ENCODE measurements at regions not wholly inside any gene's neighbourhood (a gene's known extent, or its start where the extent isn't known, plus 50 kb on each side); places are given as distances from the start of the nearest gene placed in this dataset.
"Not testable (repeated sequence)": the region's sequence is repeated elsewhere in the genome, so short reads cannot be mapped to it uniquely, and the experiment has no call there.

DNA sequence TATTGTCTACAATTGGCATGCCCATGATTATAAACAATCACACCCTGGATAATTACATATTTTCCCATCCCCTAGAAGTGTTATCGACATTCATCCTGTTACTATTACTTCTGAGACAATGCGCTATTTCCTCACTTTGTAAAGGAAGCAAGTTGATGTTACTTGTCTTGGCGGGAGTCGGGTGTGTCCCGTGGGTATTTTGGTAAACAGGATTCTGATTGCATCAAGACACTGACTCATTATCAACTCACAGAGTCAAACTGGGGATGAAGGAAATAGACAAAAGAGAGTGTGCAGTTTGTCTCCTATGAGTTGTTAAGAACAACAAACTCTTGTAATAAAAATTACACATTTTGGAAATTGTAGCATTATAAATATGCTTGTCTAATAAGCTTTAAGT, 142.7 kb downstream of the GALR1 start:
- DNase-seq, result no peak
- TF ChIP-seq POLR2A (IDR thresholded peaks at IDR 0.05; ENCODE audit: low read length) (no peak), GATA1 (IDR thresholded peaks at IDR 0.05; ENCODE audit: low read depth, low read length) (no peak)

DNA sequence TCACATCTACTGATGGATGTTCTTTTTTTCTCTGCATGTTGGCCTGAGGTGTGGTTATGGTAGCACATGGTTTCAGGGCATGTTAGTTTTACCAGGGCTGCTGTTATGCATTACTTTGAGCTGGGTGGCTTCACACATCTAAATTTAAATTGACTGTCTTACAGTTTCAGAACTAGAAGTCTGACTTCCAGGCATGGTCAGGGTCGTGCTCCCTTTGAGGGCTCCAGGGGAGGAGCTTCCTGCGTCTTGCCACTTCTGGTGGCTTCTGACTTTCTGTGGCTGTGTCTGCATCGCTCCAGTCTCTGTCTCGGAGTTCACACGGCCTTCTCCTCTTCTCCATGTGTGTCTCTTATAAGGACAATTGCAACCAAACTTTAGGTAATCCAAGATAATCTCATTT, 143.9 kb downstream of the GALR1 start:
- no peak for DNase-seq
- TF ChIP-seq GATA1 (IDR thresholded peaks at IDR 0.05; ENCODE audit: low read depth, low read length), result no peak
- TF ChIP-seq POLR2A (IDR thresholded peaks at IDR 0.05; ENCODE audit: low read length), result no peak

DNA sequence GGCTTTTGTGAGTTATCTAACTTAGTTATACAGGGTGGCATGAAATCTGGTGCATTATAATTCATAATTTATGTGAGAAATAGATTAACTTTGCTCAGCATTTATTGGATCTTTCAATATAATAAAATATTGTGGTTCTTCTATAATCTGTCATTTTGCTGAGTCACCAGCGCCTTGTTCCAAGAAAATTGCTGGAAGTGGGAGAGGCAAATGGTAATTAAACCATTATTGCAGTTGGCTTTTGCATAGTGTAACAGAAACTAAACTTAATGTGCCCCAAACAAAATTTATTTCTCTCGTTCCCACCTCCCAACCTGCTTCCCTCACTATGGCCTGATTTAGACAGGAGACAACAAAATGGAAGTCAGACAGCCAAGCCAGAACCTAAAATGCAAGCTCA, 146.3 kb downstream of the GALR1 start:
- no peak for DNase-seq
- TF ChIP-seq GATA1 (IDR thresholded peaks at IDR 0.05; ENCODE audit: low read depth, low read length) (no peak), POLR2A (IDR thresholded peaks at IDR 0.05; ENCODE audit: low read length) (no peak)

DNA sequence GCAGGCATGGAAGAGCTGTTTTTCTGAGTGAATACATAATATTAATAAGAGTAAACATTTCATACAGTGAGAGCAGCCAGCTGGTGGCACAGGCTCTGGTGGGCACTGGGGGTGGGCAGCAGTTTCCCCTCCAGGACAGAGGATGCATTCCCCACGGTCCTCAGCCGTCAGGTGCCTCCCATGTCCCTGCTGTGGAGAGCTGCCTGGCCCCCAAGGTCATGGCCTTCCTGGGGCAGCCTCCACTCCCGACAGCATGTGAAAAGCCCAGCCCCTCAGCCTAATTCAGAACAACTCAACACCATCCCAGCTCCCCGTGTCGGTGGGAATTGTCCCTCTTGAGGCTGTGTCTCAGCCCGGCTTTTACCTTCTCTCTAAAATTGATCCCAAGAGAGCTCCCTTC, 147.4 kb downstream of the GALR1 start:
- TF ChIP-seq POLR2A (IDR thresholded peaks at IDR 0.05; ENCODE audit: low read length) (no peak), GATA1 (IDR thresholded peaks at IDR 0.05; ENCODE audit: low read depth, low read length) (no peak)
- no peak for DNase-seq

DNA sequence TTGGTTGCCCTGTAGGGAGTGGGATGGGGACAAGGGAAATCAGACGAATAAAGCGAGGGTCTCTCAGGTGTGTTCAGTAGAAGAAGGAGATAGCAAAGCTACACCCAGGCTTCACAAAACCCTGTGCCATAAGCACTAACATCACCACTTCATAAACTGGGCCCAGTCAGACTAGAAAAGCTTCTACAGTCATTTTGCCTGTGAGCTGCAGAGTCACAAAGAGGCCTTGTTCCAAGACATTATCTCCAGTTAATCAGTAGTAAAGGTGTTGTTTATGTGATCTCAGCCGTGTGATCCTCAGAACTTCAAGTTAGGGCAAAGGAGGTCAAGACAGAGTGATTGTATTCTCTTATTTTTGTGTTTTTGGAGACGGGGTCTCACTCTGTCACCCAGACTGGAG, 148.0 kb downstream of the GALR1 start:
- TF ChIP-seq POLR2A (IDR thresholded peaks at IDR 0.05; ENCODE audit: low read length) (no peak), GATA1 (IDR thresholded peaks at IDR 0.05; ENCODE audit: low read depth, low read length) (no peak)

DNA sequence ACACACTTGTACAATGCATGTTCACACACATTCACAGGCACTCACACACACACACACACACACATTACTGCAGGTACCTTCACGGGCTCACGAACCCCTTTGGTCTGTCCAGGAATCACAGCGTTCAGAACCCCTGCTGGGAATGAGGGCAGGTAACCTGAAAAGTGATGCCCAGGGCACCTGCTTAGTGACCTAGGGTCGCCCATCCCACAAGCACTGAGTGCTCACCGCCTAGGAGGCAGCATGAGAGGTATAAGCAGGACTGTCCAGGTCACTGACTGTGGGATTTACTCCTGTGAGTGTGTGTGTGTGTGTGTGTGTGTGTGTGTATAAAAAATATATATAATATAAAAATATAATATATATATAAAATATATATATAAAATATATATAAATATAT, 150.9 kb downstream of the GALR1 start:
- no peak for TF ChIP-seq POLR2A (IDR thresholded peaks at IDR 0.05; ENCODE audit: low read length)
- TF ChIP-seq GATA1 (IDR thresholded peaks at IDR 0.05; ENCODE audit: low read depth, low read length), result no peak

More for the DNA sequence above, 148.0 kb downstream of the GALR1 start:
- DNase-seq, result no peak

DNA sequence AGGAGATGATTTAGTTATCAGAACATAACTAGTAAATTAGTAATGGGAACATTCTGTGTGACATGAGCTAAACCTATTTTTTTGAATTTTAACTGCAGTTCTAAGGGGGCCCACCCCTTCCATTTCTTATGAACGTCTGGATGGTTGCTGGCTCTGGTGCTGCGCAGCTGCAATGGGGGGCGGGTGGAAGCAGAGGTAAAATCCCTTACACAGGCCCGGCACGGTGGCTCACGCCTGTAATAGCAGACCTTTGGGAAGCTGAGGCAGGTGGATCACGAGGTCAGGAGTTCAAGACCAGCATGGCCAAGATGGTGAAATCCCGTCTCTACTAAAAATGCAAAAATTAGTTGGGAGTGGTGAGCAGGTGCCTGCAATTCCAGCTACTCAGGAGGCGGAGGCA, 151.5 kb downstream of the GALR1 start:
- no peak for TF ChIP-seq POLR2A (IDR thresholded peaks at IDR 0.05; ENCODE audit: low read length)
- TF ChIP-seq GATA1 (IDR thresholded peaks at IDR 0.05; ENCODE audit: low read depth, low read length), result no peak
- DNase-seq, result no peak

More for the DNA sequence above, 150.9 kb downstream of the GALR1 start:
- DNase-seq, result no peak

DNA sequence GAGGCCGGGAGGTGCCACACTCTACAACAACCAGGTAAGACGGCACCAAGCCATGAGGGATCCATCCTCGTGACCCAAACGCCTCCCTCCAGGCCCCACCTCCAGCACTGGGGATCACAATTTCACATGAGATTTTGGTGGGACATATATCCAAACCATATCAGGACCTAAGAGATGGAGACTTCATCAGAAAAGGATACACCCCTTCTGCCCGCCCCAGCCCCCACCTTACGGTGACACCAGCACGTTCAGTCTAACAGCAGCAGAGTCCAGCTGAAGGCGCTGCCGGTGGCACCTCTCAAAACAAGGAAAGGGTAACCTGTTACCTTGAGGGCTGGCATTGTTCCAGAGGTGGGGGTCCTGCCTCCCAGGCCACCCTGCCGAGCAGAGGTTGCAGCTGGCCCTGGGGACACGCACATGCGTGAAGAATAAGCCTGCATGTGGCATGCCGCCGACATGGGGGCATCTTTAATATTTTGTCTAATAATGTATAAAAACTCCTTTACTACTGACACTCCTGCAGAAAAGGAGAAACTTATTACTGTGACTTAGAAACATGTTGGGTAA, 154.4 kb downstream of the GALR1 start:
- TF ChIP-seq POLR2A (IDR thresholded peaks at IDR 0.05; ENCODE audit: low read length) (no peak), GATA1 (IDR thresholded peaks at IDR 0.05; ENCODE audit: low read depth, low read length) (no peak)
- DNase-seq, result no peak

DNA sequence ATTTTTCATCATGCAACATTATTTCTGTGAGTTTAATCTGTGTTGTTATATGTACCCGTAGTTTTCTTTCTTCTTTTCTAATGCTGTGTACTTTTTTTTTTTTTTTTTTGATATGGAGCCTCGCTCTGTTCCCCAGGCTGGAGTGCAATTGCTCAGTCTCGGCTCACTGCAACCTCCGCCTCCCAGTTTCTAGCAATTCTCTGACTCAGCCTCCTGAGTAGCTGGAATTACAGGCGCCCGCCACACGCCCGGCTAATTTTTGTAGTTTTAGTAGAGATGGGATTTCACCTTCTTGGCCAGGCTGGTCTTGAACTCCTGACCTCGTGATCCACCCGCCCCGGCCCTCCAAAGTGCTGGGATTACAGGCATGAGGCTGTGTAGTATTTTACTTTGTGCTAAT, 155.4 kb downstream of the GALR1 start:
- TF ChIP-seq GATA1 (IDR thresholded peaks at IDR 0.05; ENCODE audit: low read depth, low read length) (no peak), POLR2A (IDR thresholded peaks at IDR 0.05; ENCODE audit: low read length) (no peak)
- no peak for DNase-seq

DNA sequence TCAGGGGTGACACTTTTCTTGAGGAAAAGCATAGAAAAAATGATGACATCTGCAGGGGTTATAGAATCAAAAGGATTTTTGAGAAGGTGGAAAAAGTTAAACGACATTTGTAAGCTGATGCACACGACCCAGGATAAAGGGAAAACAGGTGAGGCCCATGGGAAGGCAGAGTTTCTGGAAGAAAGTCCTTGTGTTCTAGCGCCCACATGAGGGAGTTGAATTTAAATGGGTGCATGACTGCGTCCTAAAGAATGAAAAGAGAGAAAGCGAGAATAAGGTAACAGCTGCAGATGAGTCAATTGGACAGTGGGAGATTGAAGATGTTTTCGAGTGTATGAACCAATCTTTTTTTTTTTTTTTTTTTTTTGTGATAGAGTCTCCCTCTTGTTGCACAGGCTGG, 158.1 kb downstream of the GALR1 start:
- DNase-seq, result no peak
- TF ChIP-seq POLR2A (IDR thresholded peaks at IDR 0.05; ENCODE audit: low read length) (no peak), GATA1 (IDR thresholded peaks at IDR 0.05; ENCODE audit: low read depth, low read length) (no peak)

DNA sequence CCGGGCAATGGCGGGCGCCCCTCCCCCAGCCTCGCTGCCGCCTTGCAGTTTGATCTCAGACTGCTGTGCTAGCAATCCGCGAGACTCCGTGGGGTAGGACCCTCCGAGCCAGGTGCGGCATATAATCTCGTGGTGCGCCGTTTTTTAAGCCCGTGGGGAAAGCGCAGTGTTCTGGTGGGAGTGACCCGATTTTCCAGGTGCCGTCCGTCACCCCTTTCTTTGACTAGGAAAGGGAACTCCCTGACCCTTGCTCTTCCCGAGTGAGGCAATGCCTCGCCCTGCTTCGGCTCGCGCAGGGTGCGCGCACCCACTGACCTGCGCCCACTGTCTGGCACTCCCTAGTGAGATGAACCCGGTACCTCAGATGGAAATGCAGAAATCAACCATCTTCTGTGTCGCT, 171.9 kb downstream of the GALR1 start:
- DNase-seq, result not testable (repeated sequence)

DNA sequence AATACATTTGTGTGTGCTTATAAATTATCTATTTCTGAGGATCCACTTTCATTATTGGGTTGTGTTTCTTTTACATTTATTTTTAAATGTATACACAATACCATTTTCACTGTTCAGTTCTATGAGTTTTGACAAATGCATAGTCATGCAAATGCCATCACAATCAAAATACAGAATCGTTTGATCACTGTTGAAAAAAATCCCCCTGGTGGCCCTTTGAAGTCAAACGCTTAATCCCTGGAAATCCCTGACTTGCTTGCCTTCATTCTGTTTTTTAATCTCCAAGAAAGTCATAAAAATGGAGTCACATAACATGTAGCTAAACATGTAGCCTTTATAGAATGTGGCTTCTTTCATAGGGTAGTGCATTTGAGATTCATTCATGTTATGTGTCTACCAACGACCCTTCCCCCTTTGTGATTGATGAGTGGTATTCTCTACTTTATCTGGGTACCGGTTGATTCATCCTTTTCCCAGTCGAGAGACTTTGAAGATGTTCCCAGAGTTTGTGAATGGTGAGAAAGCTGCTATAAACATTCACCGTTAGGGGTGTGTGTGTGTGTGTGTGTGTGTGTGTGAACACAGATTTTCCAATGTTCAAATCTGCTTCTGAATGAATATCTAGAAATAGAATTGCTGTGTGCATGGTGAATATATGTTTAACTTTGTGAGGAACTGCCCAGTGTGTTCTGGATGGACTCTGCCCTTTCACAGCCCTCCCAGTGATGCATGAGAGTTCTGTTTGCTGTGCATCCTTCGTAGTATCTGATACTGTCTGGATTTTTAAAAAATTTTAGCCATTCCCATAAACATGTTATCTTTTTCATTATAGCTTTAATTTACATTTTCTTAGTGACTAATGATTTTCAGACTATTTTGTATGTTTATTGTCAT, 173.6 kb downstream of the GALR1 start:
- TF ChIP-seq POLR2A (IDR thresholded peaks at IDR 0.05; ENCODE audit: low read length), result no peak
- no peak for TF ChIP-seq GATA1 (IDR thresholded peaks at IDR 0.05; ENCODE audit: low read depth, low read length)
- DNase-seq, result no peak

DNA sequence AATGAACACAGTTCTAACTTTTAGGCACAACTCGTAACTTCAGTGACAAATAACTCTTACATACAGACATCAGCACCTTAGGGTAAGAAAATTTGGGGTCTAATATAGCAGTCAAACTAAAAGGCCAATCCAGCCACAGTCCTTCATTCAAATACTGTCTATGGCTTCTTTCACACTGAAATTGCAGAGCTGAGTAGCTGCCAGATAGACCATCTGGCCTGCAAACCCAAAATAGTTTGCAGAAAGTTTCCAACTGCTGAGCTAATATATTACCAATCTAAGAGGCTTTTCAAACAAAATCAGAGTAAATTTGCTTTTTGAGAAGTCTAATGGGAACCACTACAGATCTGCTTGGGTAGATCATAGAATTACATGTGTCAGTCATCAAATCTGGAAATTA, 183.4 kb downstream of the GALR1 start:
- no peak for DNase-seq
- no peak for TF ChIP-seq GATA1 (IDR thresholded peaks at IDR 0.05; ENCODE audit: low read depth, low read length)

DNA sequence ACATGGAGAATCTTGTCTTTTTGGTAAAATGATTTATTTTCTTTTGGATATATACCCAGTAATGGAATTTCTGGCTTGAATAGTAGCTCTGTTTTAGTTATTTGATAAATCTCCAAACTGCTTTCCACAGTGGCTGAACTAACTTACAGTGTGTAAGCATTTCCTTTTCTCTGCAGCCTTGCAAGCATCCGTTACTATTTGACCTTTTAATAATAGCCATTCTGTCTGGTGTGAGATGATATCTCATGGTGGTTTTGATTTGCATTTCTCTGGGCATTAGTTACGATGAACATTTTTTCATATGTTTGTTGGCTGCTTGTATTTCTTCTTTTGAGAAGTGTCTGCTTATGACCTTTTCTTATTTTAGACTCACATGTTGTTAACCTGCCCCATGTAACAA, 190.2 kb downstream of the GALR1 start:
- no peak for DNase-seq

DNA sequence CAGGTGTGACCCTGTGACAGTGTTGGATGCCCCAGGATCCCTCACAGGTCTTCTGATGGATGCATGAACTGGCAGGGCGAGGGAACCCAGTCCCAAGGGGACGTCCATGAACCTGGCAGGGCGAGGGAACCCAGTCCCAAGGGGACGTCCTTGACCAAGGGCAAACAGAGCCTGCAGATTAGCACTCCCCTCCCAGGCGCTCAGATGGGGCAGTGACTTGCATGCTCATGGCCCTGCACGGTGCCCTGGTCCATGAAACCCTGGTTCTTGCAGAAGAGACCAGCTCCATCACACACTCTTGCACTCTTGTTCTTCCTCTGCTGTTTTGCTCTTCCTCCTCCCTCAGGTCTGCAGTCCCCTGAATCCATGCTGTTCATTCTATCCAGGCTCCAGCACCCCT, 192.7 kb downstream of the GALR1 start:
- DNase-seq, result no peak
- TF ChIP-seq POLR2A (IDR thresholded peaks at IDR 0.05; ENCODE audit: low read length) (no peak), GATA1 (IDR thresholded peaks at IDR 0.05; ENCODE audit: low read depth, low read length) (no peak)

More for the DNA sequence above, 190.2 kb downstream of the GALR1 start:
- TF ChIP-seq POLR2A (IDR thresholded peaks at IDR 0.05; ENCODE audit: low read length) (no peak), GATA1 (IDR thresholded peaks at IDR 0.05; ENCODE audit: low read depth, low read length) (no peak)

All from erythroblast (primary cell).